ENCODE measurements at regions not wholly inside any gene's neighbourhood (a gene's known extent, or its start where the extent isn't known, plus 50 kb on each side); places are given as distances from the start of the nearest gene placed in this dataset.
"Not testable (repeated sequence)": the region's sequence is repeated elsewhere in the genome, so short reads cannot be mapped to it uniquely, and the experiment has no call there.

GRCh38 chr3:72079369-72079872, 294.5 kb upstream of the PROK2 start:
- no peak overlapping the region for H3K4me3 ChIP-seq (ENCODE audit: low read depth, low read length)
- no peak for TF ChIP-seq CTCF (IDR thresholded peaks at IDR 0.05; ENCODE audit: insufficient read depth, low read depth, low read length, missing control alignments)

GRCh38 chr3:72078676-72079368, 293.9 kb upstream of the PROK2 start:
- TF ChIP-seq CTCF (IDR thresholded peaks at IDR 0.05; ENCODE audit: insufficient read depth, low read depth, low read length, missing control alignments): no peak
- peak; percentile 80 for DNase-seq (ENCODE audit: low read depth)
- no peak overlapping the region for H3K4me3 ChIP-seq (ENCODE audit: low read depth, low read length)

More at GRCh38 chr3:72079369-72079872, 294.5 kb upstream of the PROK2 start:
- DNase-seq (ENCODE audit: low read depth): peak; percentile 65

- TF ChIP-seq CTCF (IDR thresholded peaks at IDR 0.05; ENCODE audit: insufficient read depth, low read depth, low read length, missing control alignments): no peak
- DNase-seq (ENCODE audit: low read depth): peak; percentile 78
- peak overlapping the region; percentile 11; the same call in 1 of the 2 replicates for H3K4me3 ChIP-seq (ENCODE audit: low read depth, low read length)
These were observed 292.7 kb upstream of the PROK2 start for GRCh38 chr3:72077473-72078259.

- H3K4me3 ChIP-seq (ENCODE audit: low read depth, low read length); DNase-seq (ENCODE audit: low read depth): not testable (repeated sequence)
These were observed 290.9 kb upstream of the PROK2 start for GRCh38 chr3:72075848-72076247.

- TF ChIP-seq CTCF (IDR thresholded peaks at IDR 0.05; ENCODE audit: insufficient read depth, low read depth, low read length, missing control alignments): no peak
- no peak for DNase-seq (ENCODE audit: low read depth)
These were observed 286.7 kb upstream of the PROK2 start for GRCh38 chr3:72071624-72072023.

GRCh38 chr3:72070005-72070404, 285.1 kb upstream of the PROK2 start:
- DNase-seq (ENCODE audit: low read depth): no peak
- no peak overlapping the region for H3K4me3 ChIP-seq (ENCODE audit: low read depth, low read length)
- no peak for TF ChIP-seq CTCF (IDR thresholded peaks at IDR 0.05; ENCODE audit: insufficient read depth, low read depth, low read length, missing control alignments)

More at GRCh38 chr3:72071624-72072023, 286.7 kb upstream of the PROK2 start:
- no peak overlapping the region for H3K4me3 ChIP-seq (ENCODE audit: low read depth, low read length)

GRCh38 chr3:72069543-72069942, 284.6 kb upstream of the PROK2 start:
- no peak for DNase-seq (ENCODE audit: low read depth)
- H3K4me3 ChIP-seq (ENCODE audit: low read depth, low read length): no peak overlapping the region
- no peak for TF ChIP-seq CTCF (IDR thresholded peaks at IDR 0.05; ENCODE audit: insufficient read depth, low read depth, low read length, missing control alignments)

Measured in GM12865 (cell line).